ENCODE measurements at regions not wholly inside any gene's neighbourhood (a gene's known extent, or its start where the extent isn't known, plus 50 kb on each side); places are given as distances from the start of the nearest gene placed in this dataset.

GRCh38 chr11:23679981-23680380 is 816.9 kb upstream of the LUZP2 start:
- POLR2A ChIA-PET (ENCODE audit: unreplicated experiment) = no interaction called here
- H3K27me3 ChIP-seq (ENCODE audit: insufficient read depth, low read depth) = no peaks in the 10 kb centered on the region
- CTCF ChIA-PET = no interaction called here
- H3F3A ChIP-seq (ENCODE audit: insufficient read depth, low read depth) = no peaks in the 10 kb centered on the region
- BruUV-seq (replicated peaks) = no TSS peak
- no peak overlapping the region for H3K27ac ChIP-seq
- no peaks in the 10 kb centered on the region for H3K9me2 ChIP-seq (ENCODE audit: insufficient read depth)
- no peak overlapping the region for H2AFZ ChIP-seq
- TF ChIP-seq CTCF (conservative IDR thresholded peaks at IDR 0.05) = no peak
- no peak for TF ChIP-seq EZH2 (IDR thresholded peaks at IDR 0.05; ENCODE audit: low read depth)
- no peaks in the 10 kb centered on the region for H3K79me2 ChIP-seq (ENCODE audit: low read depth)
- no peaks in the 10 kb centered on the region for H3K4me1 ChIP-seq (replicated peaks; ENCODE audit: insufficient read depth)
- H4K20me1 ChIP-seq (ENCODE audit: insufficient read depth) = no peaks in the 10 kb centered on the region
- DNase-seq = no peak
- H3K9me3 ChIP-seq (ENCODE audit: insufficient read depth, low read depth) = no peaks in the 10 kb centered on the region
- H3K4me3 ChIP-seq = no peak overlapping the region
- H3K36me3 ChIP-seq (ENCODE audit: low read depth) = no peaks in the 10 kb centered on the region
- intact Hi-C loops (cut with micrococcal nuclease; ENCODE audit: unreplicated experiment) = no loop called here
- no peak overlapping the region for H3K4me2 ChIP-seq

DNA sequence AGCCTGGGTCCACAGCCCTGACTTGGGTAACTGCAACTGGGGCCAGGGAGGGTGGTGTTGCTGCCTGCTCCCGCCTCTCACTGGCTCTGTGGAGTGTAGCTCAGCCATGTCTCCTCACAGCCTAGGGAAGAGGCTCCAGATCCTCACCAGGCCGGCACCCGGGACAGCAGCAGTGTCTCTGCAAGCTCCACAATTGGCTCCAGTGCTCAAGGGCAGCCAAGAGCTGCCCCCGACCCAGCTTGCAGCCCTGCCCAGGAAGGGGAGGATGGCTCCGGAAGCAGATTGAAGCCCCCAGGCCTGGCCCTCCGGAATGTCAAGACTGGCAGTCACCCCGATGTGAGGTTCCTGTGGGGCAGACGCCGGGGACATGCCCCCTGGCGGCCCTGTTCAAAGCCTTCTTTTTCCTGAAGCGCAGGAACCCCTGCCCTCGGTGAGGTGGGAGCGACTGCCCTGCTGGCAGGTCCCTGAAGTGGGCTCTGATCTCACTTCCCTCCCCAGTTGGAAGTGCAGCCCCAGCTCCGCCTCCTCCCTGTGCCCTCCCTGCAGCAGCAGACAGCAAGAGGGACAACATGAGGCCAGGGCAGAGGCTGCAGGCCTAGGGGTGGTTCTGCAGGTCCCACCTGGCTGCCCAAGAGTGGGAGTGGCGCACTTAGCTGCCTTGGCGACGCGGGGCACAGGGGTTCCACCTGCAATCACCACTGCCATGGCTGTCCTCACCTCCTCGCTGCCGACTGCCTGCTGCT is 816.2 kb upstream of the LUZP2 start:
- Histone ChIP-seq H3K9me3 (ENCODE audit: insufficient read depth, low read depth) (no peaks in the 10 kb centered on the region), H2AFZ (no peak overlapping the region), H3F3A (ENCODE audit: insufficient read depth, low read depth) (no peaks in the 10 kb centered on the region), H3K4me3 (no peak overlapping the region), H3K4me2 (no peak overlapping the region), H3K4me1 (replicated peaks; ENCODE audit: insufficient read depth) (no peaks in the 10 kb centered on the region), H3K9me2 (ENCODE audit: insufficient read depth) (no peaks in the 10 kb centered on the region), H3K79me2 (ENCODE audit: low read depth) (no peaks in the 10 kb centered on the region), H3K27me3 (ENCODE audit: insufficient read depth, low read depth) (no peaks in the 10 kb centered on the region), H3K36me3 (ENCODE audit: low read depth) (no peaks in the 10 kb centered on the region), H4K20me1 (ENCODE audit: insufficient read depth) (no peaks in the 10 kb centered on the region), H3K27ac (no peak overlapping the region)
- intact Hi-C loops (cut with micrococcal nuclease; ENCODE audit: unreplicated experiment) = no loop called here
- TF ChIP-seq EZH2 (IDR thresholded peaks at IDR 0.05; ENCODE audit: low read depth) (no peak), CTCF (conservative IDR thresholded peaks at IDR 0.05) (no peak)
- no peak for DNase-seq
- ChIA-PET CTCF (no interaction called here), POLR2A (ENCODE audit: unreplicated experiment) (no interaction called here)
- no TSS peak for BruUV-seq (replicated peaks)

DNA sequence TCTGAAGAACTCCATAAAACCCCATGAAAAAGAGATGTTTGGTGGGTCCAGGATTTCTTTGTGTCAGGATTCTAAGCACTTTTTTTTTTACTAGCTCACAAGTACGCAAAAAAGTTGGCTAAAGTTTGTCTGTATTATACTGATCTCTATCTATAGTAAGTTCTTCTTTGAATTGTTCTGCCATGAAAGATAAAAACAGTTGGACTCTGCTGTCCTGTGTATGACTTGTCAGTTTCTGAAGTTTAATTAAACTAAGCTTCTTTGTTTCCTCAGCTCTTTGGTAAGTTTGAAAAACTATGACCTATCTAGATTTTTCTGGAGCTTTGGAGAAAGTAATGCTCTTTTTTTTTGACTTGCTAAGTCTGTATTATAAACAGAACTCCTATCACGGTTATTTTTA is 812.2 kb upstream of the LUZP2 start:
- CTCF ChIA-PET = no interaction called here
- H3K27ac ChIP-seq = no peak overlapping the region
- H2AFZ ChIP-seq = no peak overlapping the region
- H3K4me2 ChIP-seq = no peak overlapping the region
- H3K79me2 ChIP-seq (ENCODE audit: low read depth) = no peaks in the 10 kb centered on the region
- no peaks in the 10 kb centered on the region for H3K9me2 ChIP-seq (ENCODE audit: insufficient read depth)
- no peaks in the 10 kb centered on the region for H3K9me3 ChIP-seq (ENCODE audit: insufficient read depth, low read depth)
- no peaks in the 10 kb centered on the region for H3K4me1 ChIP-seq (replicated peaks; ENCODE audit: insufficient read depth)
- TF ChIP-seq EZH2 (IDR thresholded peaks at IDR 0.05; ENCODE audit: low read depth) = no peak
- H3K27me3 ChIP-seq (ENCODE audit: insufficient read depth, low read depth) = no peaks in the 10 kb centered on the region
- no peaks in the 10 kb centered on the region for H4K20me1 ChIP-seq (ENCODE audit: insufficient read depth)
- H3F3A ChIP-seq (ENCODE audit: insufficient read depth, low read depth) = no peaks in the 10 kb centered on the region
- intact Hi-C loops (cut with micrococcal nuclease; ENCODE audit: unreplicated experiment) = no loop called here
- no peaks in the 10 kb centered on the region for H3K36me3 ChIP-seq (ENCODE audit: low read depth)
- BruUV-seq (replicated peaks) = no TSS peak
- POLR2A ChIA-PET (ENCODE audit: unreplicated experiment) = no interaction called here
- H3K4me3 ChIP-seq = no peak overlapping the region
- DNase-seq = no peak

DNA sequence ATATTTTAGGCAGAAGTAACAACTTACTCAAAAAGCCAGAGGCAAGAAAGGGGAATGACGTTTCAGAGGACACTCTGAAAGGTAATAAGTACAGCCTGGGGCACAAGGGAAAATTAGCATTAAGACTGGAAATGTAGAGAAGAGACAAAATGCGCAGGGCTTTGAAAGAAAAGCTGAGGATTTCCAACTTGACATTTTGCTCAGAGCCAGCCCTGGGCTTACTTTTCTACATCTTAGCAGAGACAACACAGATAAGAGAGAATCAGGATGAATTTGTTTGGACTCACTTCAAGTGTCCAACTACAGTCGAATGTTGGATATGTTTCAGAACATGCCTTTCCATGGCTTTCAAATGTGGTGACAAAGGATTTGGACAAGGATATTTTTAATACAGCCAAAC is 808.9 kb upstream of the LUZP2 start:
- CTCF ChIA-PET = no interaction called here
- no TSS peak for BruUV-seq (replicated peaks)
- POLR2A ChIA-PET (ENCODE audit: unreplicated experiment) = no interaction called here

More for the DNA sequence above, 808.9 kb upstream of the LUZP2 start:
- Histone ChIP-seq H3K27me3 (ENCODE audit: insufficient read depth, low read depth) (no peaks in the 10 kb centered on the region), H3K36me3 (ENCODE audit: low read depth) (no peaks in the 10 kb centered on the region), H3K27ac (no peak overlapping the region), H3K4me2 (no peak overlapping the region), H3K4me3 (no peak overlapping the region), H2AFZ (no peak overlapping the region), H4K20me1 (ENCODE audit: insufficient read depth) (no peaks in the 10 kb centered on the region), H3K4me1 (replicated peaks; ENCODE audit: insufficient read depth) (no peaks in the 10 kb centered on the region), H3K9me2 (ENCODE audit: insufficient read depth) (no peaks in the 10 kb centered on the region), H3F3A (ENCODE audit: insufficient read depth, low read depth) (no peaks in the 10 kb centered on the region), H3K79me2 (ENCODE audit: low read depth) (no peaks in the 10 kb centered on the region), H3K9me3 (ENCODE audit: insufficient read depth, low read depth) (no peaks in the 10 kb centered on the region)
- TF ChIP-seq EZH2 (IDR thresholded peaks at IDR 0.05; ENCODE audit: low read depth) = no peak
- TF ChIP-seq CTCF (conservative IDR thresholded peaks at IDR 0.05) = no peak
- DNase-seq = no peak
- intact Hi-C loops (cut with micrococcal nuclease; ENCODE audit: unreplicated experiment) = no loop called here

Measured in PC-9 (cell line).